Activated naive CD8-positive, alpha-beta T cell treated with anti-CD3 and anti-CD28 coated beads, Interleukin-2, amount 10 ng/mL, durations not matched to agents 7 days and 5 days (primary cell): ENCODE measurements at regions not wholly inside any gene's neighbourhood (a gene's known extent, or its start where the extent isn't known, plus 50 kb on each side); places are given as distances from the start of the nearest gene placed in this dataset.

ENCODE experiments used
- ATAC-seq: fragments of 150-1000 bp; cut with Tn5 transposase; one replicate; pipeline ENCODE4 v1.10.0; 2021; ENCODE audit warnings: low read depth, moderate library complexity
- POLR2A ChIA-PET: fragments of 350-600 bp; sonication (Branson Sonifier 250); formaldehyde crosslinking; loops from one replicate; lab custom pipeline; 2021; ENCODE audit warnings: antibody characterized with exemption; lab: Charles Lee
- DNase-seq: peaks from one replicate; pipeline ENCODE4 v3.0.0; 2021
- H3K27ac Mint-ChIP-seq: one replicate; pipeline ENCODE4 v1.8.0; 2022; ENCODE audit warnings: mild to moderate bottlenecking, mixed read lengths
- H3K27me3 Mint-ChIP-seq: one replicate; pipeline ENCODE4 v1.8.0; 2022; ENCODE audit warnings: mild to moderate bottlenecking, moderate library complexity, mixed read lengths
- H3K36me3 Mint-ChIP-seq: one replicate; pipeline ENCODE4 v1.8.0; 2021; ENCODE audit warnings: mild to moderate bottlenecking, mixed read lengths
- H3K4me1 Mint-ChIP-seq: one replicate; pipeline ENCODE4 v1.8.0; 2021; ENCODE audit warnings: mixed read lengths
- H3K4me3 Mint-ChIP-seq: one replicate; pipeline ENCODE4 v1.8.0; 2022; ENCODE audit warnings: mild to moderate bottlenecking, moderate library complexity, mixed read lengths
- H3K9me3 Mint-ChIP-seq: one replicate; pipeline ENCODE4 v1.8.0; 2021; ENCODE audit warnings: mixed read lengths

DNA sequence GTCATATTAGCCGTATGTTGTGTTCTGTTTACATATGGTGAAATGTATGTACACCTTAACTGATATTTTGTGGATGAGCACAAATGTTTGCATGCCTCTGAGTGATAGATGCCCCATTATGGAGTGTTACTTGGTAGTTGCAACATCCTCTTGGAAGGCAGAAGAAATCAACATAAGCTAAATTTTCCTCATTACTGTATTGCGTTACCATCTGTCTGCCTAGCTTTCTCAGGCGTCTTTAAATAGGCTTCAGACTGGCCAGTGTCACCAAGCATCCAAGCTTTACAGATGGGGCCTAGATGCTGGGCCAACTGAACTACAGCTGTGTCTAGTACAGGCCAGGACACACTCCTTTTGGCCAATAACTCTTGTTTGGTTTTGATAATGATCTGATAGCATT, 250.6 kb downstream of the SAMD5 start:
- no peaks in the 10 kb centered on the region for H3K4me1 Mint-ChIP-seq
- H3K27ac Mint-ChIP-seq: no peak overlapping the region
- peaks cover 1% of the 10 kb centered on the region for H3K9me3 Mint-ChIP-seq
- H3K27me3 Mint-ChIP-seq: no peaks in the 10 kb centered on the region
- ATAC-seq (no peak), DNase-seq (no peak)
- POLR2A ChIA-PET: no interaction called here
- H3K36me3 Mint-ChIP-seq: no peaks in the 10 kb centered on the region
- H3K4me3 Mint-ChIP-seq: no peak overlapping the region

DNA sequence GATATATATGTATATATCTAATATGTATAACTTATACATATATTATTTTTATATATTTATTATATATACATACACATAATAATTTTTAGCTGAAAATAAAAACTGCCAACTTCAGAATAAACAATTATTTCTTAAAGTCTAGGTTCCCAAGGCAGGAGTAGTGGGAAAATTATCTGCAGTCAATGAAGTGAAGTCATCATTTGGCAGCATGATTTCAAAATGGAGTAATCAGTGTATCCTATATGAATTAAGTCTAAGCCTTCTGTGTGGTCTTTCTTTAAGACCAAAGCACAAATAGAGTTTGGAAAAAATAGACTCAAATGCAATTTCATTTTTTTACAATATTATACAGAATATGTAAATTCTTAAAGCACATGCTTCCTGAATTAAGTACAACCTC, 251.0 kb downstream of the SAMD5 start:
- POLR2A ChIA-PET: no interaction called here
- Mint-ChIP-seq H3K9me3 (peaks cover under 1% of the 10 kb centered on the region), H3K36me3 (no peaks in the 10 kb centered on the region), H3K4me1 (no peaks in the 10 kb centered on the region), H3K27me3 (no peaks in the 10 kb centered on the region), H3K4me3 (no peak overlapping the region), H3K27ac (no peak overlapping the region)
- no peak for ATAC-seq
- no peak for DNase-seq

DNA sequence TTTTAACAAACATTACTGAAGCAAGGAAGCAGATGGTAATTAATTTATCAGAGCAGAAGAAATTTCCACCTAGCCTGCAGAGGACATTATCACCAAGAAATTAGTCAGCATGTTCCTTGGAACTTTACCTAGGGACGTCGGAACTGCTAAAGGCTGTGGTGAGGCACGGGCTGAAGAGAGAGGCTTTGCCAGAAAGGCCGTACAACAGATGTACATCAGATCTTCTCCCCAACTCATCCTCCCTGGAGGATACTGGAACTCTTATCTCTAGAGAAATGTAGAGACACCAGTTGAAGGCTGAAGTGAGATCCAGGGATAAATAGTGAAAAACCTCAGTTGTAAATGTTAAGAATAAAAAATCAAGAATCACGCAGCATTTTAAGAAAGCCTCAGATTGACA, 257.1 kb downstream of the SAMD5 start:
- H3K4me1 Mint-ChIP-seq: no peaks in the 10 kb centered on the region
- no peaks in the 10 kb centered on the region for H3K36me3 Mint-ChIP-seq
- H3K9me3 Mint-ChIP-seq: no peaks in the 10 kb centered on the region
- H3K27ac Mint-ChIP-seq: no peak overlapping the region
- POLR2A ChIA-PET: no interaction called here
- H3K4me3 Mint-ChIP-seq: no peak overlapping the region
- no peaks in the 10 kb centered on the region for H3K27me3 Mint-ChIP-seq
- DNase-seq: no peak
- ATAC-seq: no peak

DNA sequence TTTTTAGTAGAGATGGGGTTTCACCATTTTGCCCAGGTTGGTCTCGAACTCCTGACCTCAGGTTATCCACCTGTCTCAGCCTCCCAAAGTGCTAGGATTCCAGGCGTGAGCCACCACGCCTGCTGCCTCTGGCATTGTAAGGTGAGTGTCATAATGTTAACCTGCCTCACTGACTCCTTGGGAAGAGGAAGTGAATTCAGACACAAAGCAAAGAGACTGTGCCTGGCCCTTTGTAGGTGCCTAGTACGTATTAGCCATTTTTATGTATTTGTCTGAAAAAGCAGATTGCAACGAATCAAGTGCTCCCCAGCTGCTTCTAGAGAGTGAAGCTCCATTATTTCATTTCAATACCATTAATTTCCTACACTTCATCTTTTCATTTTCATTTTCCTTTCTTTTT, 260.5 kb downstream of the SAMD5 start:
- no peak overlapping the region for H3K4me3 Mint-ChIP-seq
- no peaks in the 10 kb centered on the region for H3K4me1 Mint-ChIP-seq

DNA sequence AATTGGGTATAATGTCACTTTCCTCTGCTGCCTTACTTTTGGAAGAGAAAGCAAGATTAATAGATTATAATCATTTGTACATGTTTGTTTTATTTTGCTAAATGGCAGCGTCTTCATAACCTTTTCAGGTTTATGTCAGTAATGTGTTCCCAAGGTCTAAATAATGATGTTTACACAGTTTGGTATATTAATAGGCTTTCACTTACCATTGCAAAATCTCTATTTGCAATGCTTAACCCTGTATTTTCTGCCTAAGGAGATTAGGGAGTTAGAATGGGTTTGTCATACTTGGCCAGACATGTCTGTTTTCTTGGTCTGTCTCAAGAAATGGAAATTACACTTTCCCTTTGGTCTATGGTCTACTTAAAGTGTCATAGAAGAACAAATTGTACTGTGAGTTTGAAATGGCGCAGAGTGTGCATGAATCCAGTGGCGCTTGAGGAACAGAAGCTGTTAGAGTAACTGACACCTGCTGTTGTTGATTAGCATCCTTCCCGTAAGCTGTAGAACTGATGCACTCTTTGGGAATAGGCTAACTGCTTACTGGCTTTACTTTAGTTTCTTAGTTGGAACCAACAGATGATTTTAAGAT, 261.1 kb downstream of the SAMD5 start:
- Mint-ChIP-seq H3K9me3 (no peaks in the 10 kb centered on the region), H3K4me3 (no peak overlapping the region), H3K4me1 (no peaks in the 10 kb centered on the region), H3K27me3 (no peaks in the 10 kb centered on the region), H3K36me3 (no peaks in the 10 kb centered on the region), H3K27ac (no peak overlapping the region)
- ATAC-seq: no peak
- POLR2A ChIA-PET: no interaction called here
- no peak for DNase-seq

More for the DNA sequence above, 260.5 kb downstream of the SAMD5 start:
- Mint-ChIP-seq H3K9me3 (no peaks in the 10 kb centered on the region), H3K27ac (no peak overlapping the region), H3K27me3 (no peaks in the 10 kb centered on the region), H3K36me3 (no peaks in the 10 kb centered on the region)
- POLR2A ChIA-PET: no interaction called here
- ATAC-seq (no peak), DNase-seq (no peak)

DNA sequence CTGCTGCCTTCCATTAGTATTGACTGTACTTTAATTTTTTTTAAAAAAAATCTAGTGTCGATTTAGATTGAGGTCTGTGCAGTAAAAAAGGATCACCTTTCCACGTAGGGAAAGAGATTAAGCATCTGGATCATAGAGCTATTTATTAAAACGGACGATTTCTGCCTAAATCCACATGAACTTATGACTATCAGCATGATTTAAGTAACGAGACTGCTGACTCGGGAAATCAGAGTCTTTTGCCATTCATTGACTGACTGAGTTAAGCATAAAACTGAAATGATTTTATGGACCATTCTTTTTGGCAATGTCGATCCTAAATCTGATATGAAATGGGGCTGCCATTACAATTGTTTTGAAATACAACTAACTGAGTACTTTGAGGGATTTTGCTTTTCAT, 261.7 kb downstream of the SAMD5 start:
- no peaks in the 10 kb centered on the region for H3K9me3 Mint-ChIP-seq
- POLR2A ChIA-PET: no interaction called here
- no peak overlapping the region for H3K27ac Mint-ChIP-seq
- no peak overlapping the region for H3K4me3 Mint-ChIP-seq
- no peaks in the 10 kb centered on the region for H3K27me3 Mint-ChIP-seq
- H3K36me3 Mint-ChIP-seq: no peaks in the 10 kb centered on the region
- no peak for ATAC-seq
- no peaks in the 10 kb centered on the region for H3K4me1 Mint-ChIP-seq
- DNase-seq: no peak

DNA sequence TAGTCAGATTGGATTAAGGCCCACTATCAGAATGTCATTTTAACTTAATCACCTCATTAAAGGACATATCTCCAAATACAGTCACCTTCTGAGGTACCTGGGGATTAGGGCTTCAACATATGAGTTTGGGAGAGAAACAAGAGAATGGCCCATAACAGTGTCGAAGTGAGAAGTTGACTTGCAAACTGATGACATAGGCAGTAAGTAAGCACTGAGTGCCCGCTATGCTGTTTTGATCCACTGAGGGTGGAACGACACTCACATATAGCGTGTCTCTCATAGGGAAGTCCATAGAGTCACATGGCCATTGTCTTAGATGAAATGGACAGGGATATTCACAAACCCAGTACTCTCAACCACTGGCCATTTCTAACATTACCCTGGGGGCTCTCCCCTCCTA, 264.2 kb downstream of the SAMD5 start:
- Mint-ChIP-seq H3K4me3 (no peak overlapping the region), H3K4me1 (no peaks in the 10 kb centered on the region), H3K36me3 (no peaks in the 10 kb centered on the region), H3K9me3 (no peaks in the 10 kb centered on the region), H3K27ac (no peak overlapping the region), H3K27me3 (no peaks in the 10 kb centered on the region)
- POLR2A ChIA-PET: no interaction called here
- ATAC-seq: no peak
- no peak for DNase-seq

DNA sequence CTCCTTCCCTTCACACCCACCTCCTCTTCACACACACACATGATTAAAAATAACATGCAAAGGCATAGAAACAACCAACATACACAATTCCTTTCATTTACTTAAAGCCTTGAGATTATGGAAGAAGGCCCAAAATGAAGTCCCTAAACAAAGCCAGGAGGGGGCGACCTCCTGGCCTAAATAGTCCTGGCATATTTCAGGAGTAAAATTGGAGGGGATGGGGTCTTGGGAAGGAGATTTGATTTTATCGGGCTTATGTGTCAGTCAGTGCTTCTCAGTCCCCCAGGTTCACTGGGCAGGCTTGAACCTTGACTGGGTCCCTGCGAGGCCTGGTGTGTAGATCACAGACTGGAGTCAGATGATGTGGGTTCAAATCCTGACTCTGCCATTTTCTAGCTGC, 266.4 kb downstream of the SAMD5 start:
- Mint-ChIP-seq H3K4me3 (no peak overlapping the region), H3K4me1 (no peaks in the 10 kb centered on the region), H3K27me3 (no peaks in the 10 kb centered on the region), H3K27ac (no peak overlapping the region), H3K36me3 (no peaks in the 10 kb centered on the region), H3K9me3 (no peaks in the 10 kb centered on the region)
- POLR2A ChIA-PET: no interaction called here
- no peak for DNase-seq
- ATAC-seq: no peak

DNA sequence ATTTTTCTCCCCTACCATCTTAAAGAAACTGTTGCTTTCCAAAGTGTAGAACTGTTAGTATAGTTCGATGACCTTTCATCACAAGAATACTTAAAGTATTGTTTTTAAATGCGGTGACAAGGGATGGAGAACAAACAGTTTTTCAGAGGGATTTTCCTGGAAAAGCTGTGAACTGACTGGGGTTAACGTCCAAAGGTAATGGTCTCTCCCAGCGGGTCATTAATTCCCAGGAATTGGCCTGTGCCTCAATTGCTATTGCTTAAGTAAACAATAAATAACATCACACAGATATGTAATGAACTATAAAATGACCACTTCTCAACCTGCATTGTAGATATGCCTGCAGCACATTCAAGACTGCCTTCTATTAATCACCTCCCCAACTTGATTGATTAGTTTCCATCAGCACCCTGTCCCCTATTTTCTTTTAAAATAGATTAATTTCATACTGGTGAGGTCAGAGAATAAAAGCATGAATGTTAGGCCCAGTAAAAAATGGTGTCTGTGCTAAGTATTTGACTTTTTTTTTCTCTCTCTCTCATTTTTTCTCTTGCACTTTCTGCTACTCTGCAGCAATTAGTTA, 268.2 kb downstream of the SAMD5 start:
- no peaks in the 10 kb centered on the region for H3K9me3 Mint-ChIP-seq
- DNase-seq (no peak), ATAC-seq (no peak)
- no peaks in the 10 kb centered on the region for H3K27me3 Mint-ChIP-seq
- no peak overlapping the region for H3K4me3 Mint-ChIP-seq
- H3K36me3 Mint-ChIP-seq: no peaks in the 10 kb centered on the region
- no peaks in the 10 kb centered on the region for H3K4me1 Mint-ChIP-seq
- no peak overlapping the region for H3K27ac Mint-ChIP-seq
- POLR2A ChIA-PET: no interaction called here

DNA sequence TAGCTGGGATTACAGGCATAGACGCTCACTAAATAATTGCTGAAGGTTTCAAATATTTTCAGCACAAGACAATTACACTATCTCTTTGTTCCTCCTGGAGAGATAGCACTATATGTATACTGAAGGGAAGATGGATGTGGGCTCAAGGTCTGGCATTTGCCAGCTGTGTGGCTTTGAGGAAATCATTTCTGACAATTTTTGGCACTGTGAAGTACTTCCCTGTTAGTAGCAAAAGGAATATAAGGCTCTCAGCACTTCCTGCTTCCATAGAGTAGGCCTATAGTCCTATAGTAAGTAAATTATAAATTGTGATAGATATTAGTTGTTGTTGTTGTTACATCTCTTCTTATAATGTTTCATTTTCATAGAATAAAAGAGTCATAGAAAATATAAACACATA, 271.1 kb downstream of the SAMD5 start:
- no peaks in the 10 kb centered on the region for H3K36me3 Mint-ChIP-seq

DNA sequence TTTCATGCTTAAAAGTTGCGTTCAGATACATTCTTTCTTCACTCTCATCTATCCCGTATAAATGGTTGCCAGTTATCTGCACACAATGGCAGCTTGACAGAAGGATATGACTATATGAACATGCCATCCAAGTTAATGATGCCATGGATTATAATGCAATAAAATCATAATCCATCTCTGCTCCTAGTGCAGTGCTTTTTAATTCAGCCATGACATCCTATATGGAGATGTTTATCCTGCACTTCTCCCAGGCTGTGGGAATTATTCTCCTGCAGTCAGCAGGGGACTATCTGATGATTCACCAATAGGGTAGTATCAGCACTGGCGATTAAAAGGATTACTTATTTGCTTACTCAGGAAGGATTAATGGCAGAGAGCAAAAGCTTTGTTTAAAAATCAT, 273.8 kb downstream of the SAMD5 start:
- Mint-ChIP-seq H3K4me3 (no peak overlapping the region), H3K27me3 (no peaks in the 10 kb centered on the region), H3K9me3 (no peaks in the 10 kb centered on the region), H3K4me1 (no peaks in the 10 kb centered on the region), H3K27ac (no peak overlapping the region), H3K36me3 (no peaks in the 10 kb centered on the region)
- DNase-seq (no peak), ATAC-seq (no peak)
- POLR2A ChIA-PET: no interaction called here

More for the DNA sequence above, 271.1 kb downstream of the SAMD5 start:
- H3K4me3 Mint-ChIP-seq: no peak overlapping the region
- no peaks in the 10 kb centered on the region for H3K9me3 Mint-ChIP-seq
- no peaks in the 10 kb centered on the region for H3K4me1 Mint-ChIP-seq
- no peak overlapping the region for H3K27ac Mint-ChIP-seq
- DNase-seq (no peak), ATAC-seq (no peak)
- POLR2A ChIA-PET: no interaction called here
- H3K27me3 Mint-ChIP-seq: no peaks in the 10 kb centered on the region

DNA sequence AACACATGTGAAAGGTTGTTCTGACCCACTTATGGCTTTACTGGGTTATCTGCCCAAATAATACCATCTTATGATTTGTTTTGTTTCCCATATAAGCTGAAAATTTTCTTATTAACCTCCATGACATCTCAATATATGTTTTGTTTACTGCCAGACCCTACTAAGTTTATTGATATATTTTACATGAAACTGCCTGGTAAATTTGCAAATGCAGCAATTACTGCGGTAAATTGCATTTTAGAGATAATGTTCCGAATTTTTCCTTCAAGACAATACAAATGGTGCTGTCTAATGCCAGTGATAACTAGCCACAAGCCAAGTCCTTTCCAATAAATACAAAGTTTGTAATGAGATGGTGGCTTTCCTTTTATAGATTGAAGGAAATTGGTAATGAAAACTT, 275.9 kb downstream of the SAMD5 start:
- Mint-ChIP-seq H3K27me3 (no peaks in the 10 kb centered on the region), H3K4me3 (no peak overlapping the region), H3K27ac (no peak overlapping the region), H3K4me1 (no peaks in the 10 kb centered on the region), H3K9me3 (no peaks in the 10 kb centered on the region), H3K36me3 (no peaks in the 10 kb centered on the region)
- POLR2A ChIA-PET: no interaction called here
- DNase-seq: no peak
- no peak for ATAC-seq

DNA sequence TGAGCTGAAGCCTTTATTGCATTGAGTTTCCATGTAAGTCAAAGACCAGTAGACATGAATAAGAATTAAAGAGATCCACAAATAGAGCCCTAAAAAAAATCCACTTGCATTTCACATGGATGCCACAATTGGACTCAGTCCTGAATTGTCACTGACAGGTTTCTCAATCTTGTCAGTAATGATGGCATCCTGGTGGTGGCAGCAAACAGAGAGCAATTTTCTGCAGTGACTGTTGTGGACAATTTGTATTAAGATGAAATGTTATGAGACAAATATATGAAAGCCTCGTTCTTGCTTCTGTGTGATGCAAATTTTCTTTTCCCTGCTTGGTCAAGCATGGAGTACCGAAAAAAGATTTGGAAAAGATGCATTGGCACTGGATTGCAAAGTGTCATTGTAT, 278.9 kb downstream of the SAMD5 start:
- Mint-ChIP-seq H3K4me1 (no peaks in the 10 kb centered on the region), H3K27ac (no peak overlapping the region), H3K9me3 (peaks cover 3% of the 10 kb centered on the region), H3K4me3 (no peak overlapping the region), H3K36me3 (no peaks in the 10 kb centered on the region), H3K27me3 (no peaks in the 10 kb centered on the region)
- no peak for ATAC-seq
- POLR2A ChIA-PET: no interaction called here
- no peak for DNase-seq

DNA sequence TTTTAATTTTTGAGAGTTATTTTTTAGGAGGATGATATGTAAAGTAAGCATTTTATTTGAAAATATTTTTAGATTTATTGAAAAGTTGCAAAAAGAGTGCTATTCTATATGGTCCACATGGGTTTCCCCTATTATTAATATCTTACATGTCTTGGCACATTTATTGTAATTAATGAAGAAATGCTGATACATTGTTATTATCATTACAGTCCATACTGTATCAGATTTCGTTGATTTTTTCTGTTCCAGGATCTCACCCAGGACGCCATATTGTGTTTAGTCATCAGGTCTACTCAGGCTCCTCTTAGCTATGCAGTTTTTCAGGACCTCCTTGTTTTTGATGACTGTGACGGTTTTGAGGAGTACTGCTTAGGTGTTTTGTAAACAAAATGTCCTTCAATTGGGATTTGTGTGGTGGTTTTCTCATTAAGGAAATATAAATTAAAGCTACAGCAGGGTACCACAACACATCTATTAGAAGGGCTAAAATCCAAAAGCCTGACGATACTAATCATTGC, 281.0 kb downstream of the SAMD5 start:
- no peak for ATAC-seq
- Mint-ChIP-seq H3K4me3 (no peak overlapping the region), H3K27me3 (no peaks in the 10 kb centered on the region), H3K27ac (no peak overlapping the region), H3K9me3 (peaks cover 3% of the 10 kb centered on the region), H3K4me1 (no peaks in the 10 kb centered on the region), H3K36me3 (no peaks in the 10 kb centered on the region)
- POLR2A ChIA-PET: no interaction called here
- no peak for DNase-seq
